SU-DHL-6 (cell line): ENCODE measurements at regions not wholly inside any gene's neighbourhood (a gene's known extent, or its start where the extent isn't known, plus 50 kb on each side); places are given as distances from the start of the nearest gene placed in this dataset.
"Not testable (repeated sequence)": the region's sequence is repeated elsewhere in the genome, so short reads cannot be mapped to it uniquely, and the experiment has no call there.

ENCODE experiments used
- H2AFZ ChIP-seq: fragments of 200-600 bp; sonication (generic); 2 replicates; pipeline ENCODE4 v1.6.1; 2014; ENCODE audit warnings: low read depth, mild to moderate bottlenecking, moderate library complexity, mixed read lengths, antibody characterized with exemption, low read length; ENCODE audit not compliant: severe bottlenecking
- H3F3A ChIP-seq: fragments of 200-600 bp; shearing (Covaris generic); 2 replicates; pipeline ENCODE4 v1.6.0; 2016; ENCODE audit warnings: antibody characterized with exemption, mild to moderate bottlenecking; ENCODE audit not compliant: insufficient read depth
- H3K27ac ChIP-seq: fragments of 200-600 bp; sonication (generic); 2 replicates; pipeline ENCODE4 v1.5.1; 2016; ENCODE audit warnings: low read depth, mild to moderate bottlenecking, low read length, moderate library complexity, mixed read lengths
- H3K27me3 ChIP-seq: fragments of 200-600 bp; sonication (generic), shearing (Covaris generic); 2 replicates; pipeline ENCODE4 v1.6.0; 2014; ENCODE audit warnings: mild to moderate bottlenecking, low read length
- H3K36me3 ChIP-seq: fragments of 200-600 bp; sonication (generic); 2 replicates; pipeline ENCODE4 v1.6.1; 2014; ENCODE audit warnings: mild to moderate bottlenecking, low read length, mixed read lengths
- H3K4me2 ChIP-seq: fragments of 300-600, 200-600 bp; shearing (Covaris generic), sonication (generic); 2 replicates; pipeline ENCODE4 v1.6.0; 2014; ENCODE audit warnings: low read length, low read depth, mild to moderate bottlenecking; ENCODE audit not compliant: poor library complexity, severe bottlenecking
- H3K4me3 ChIP-seq: fragments of 200-600 bp; sonication (generic); 2 replicates; pipeline ENCODE4 v1.5.1; 2014; ENCODE audit warnings: antibody characterized with exemption, low read length, mild to moderate bottlenecking, mixed read lengths; ENCODE audit not compliant: insufficient read depth, poor library complexity, severe bottlenecking
- H3K79me2 ChIP-seq: fragments of 200-600 bp; sonication (generic); 2 replicates; pipeline ENCODE4 v1.6.1; 2014; ENCODE audit warnings: mild to moderate bottlenecking, low read length, moderate library complexity; ENCODE audit not compliant: insufficient read depth
- H3K9ac ChIP-seq: fragments of 200-600 bp; sonication (generic); 2 replicates; pipeline ENCODE4 v1.7.0; 2014; ENCODE audit warnings: mild to moderate bottlenecking, low read length
- H3K9me2 ChIP-seq: fragments of 200-600 bp; sonication (generic); replicated peaks from 2 replicates; pipeline ENCODE4 v1.6.1; 2014; ENCODE audit warnings: low read length; ENCODE audit not compliant: insufficient read depth
- H3K9me3 ChIP-seq: fragments of 200-600 bp; sonication (generic); 2 replicates; pipeline ENCODE4 v1.6.1; 2014; ENCODE audit warnings: low read length, mixed read lengths; ENCODE audit not compliant: insufficient read depth
- H4K20me1 ChIP-seq: fragments of 200-600 bp; sonication (generic); 2 replicates; pipeline ENCODE4 v1.6.1; 2014; ENCODE audit warnings: low read depth, mild to moderate bottlenecking, antibody characterized with exemption, low read length, moderate library complexity, mixed read lengths
- EZH2phosphoT487 ChIP-seq: fragments of 200-600 bp; sonication (generic), shearing (Covaris generic); conservative IDR thresholded peaks from 2 replicates; pipeline ENCODE4 v1.6.1; 2018; ENCODE audit warnings: mild to moderate bottlenecking, antibody characterized with exemption, low read length, moderate library complexity, mixed read lengths
- TF ChIP-seq, protein P1 (sequence below): fragments of 200-600 bp; sonication (generic); IDR thresholded peaks from one replicate; pipeline ENCODE4 v1.5.1; 2017; ENCODE audit warnings: antibody characterized with exemption, mild to moderate bottlenecking, low read length, moderate library complexity; ENCODE audit not compliant: insufficient read depth, poor library complexity, severe bottlenecking

DNA sequence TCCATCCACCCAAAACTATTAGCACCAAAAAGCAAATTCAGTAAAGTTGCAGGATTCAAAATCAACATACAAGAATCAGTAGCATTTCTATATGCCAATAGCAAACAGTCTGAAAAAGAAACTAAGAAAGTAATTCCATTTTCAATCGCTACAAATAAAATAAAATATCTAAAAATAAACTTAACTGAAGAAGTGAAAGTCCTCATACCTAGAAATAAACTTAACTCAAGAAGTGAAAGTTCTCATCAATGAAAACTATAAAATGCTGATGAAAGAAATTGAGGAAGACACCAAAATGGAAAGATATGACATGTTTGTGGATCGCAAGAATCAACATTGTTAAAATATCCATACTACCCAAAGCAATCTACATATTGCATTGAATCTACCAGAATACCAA, 103.0 kb upstream of the ARID1B start:
- Histone ChIP-seq H3K27me3 (no peaks in the 10 kb centered on the region), H3K27ac (no peak overlapping the region), H3K4me3 (no peak overlapping the region), H3F3A (no peaks in the 10 kb centered on the region), H3K79me2 (no peaks in the 10 kb centered on the region), H4K20me1 (no peaks in the 10 kb centered on the region), H2AFZ (no peak overlapping the region), H3K9ac (no peak overlapping the region), H3K9me2 (no peaks in the 10 kb centered on the region), H3K9me3 (peaks cover 9% of the 10 kb centered on the region; the same call in 1 of the 2 replicates), H3K36me3 (0 out of 2 replicates have a peak, but pooled peaks cover 4% of the 10 kb centered on the region), H3K4me2 (no peak overlapping the region)
- no peak for TF ChIP-seq EZH2phosphoT487
- TF ChIP-seq, protein P1, sequence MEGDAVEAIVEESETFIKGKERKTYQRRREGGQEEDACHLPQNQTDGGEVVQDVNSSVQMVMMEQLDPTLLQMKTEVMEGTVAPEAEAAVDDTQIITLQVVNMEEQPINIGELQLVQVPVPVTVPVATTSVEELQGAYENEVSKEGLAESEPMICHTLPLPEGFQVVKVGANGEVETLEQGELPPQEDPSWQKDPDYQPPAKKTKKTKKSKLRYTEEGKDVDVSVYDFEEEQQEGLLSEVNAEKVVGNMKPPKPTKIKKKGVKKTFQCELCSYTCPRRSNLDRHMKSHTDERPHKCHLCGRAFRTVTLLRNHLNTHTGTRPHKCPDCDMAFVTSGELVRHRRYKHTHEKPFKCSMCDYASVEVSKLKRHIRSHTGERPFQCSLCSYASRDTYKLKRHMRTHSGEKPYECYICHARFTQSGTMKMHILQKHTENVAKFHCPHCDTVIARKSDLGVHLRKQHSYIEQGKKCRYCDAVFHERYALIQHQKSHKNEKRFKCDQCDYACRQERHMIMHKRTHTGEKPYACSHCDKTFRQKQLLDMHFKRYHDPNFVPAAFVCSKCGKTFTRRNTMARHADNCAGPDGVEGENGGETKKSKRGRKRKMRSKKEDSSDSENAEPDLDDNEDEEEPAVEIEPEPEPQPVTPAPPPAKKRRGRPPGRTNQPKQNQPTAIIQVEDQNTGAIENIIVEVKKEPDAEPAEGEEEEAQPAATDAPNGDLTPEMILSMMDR = no peak

DNA sequence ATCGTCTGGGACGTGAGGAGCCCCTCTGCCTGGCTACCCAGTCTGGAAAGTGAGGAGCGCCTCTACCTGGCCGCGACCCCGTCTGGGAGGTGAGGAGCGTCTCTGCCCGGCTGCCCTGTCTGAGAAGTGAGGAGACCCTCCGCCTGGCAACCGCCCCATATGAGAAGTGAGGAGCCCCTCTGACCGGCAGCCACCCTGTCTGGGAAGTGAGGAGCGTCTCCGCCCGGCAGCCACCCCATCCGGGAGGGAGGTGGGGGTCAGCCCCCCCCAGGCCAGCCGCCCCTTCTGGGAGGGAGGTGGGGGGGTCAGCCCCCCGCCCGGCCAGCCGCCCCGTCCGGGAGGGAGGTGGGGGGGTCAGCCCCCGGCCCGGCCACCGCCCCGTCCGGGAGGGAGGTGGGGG, 107.1 kb upstream of the ARID1B start:
- H3K79me2 ChIP-seq, H3K4me2 ChIP-seq, H3K9ac ChIP-seq, H3F3A ChIP-seq, H3K27me3 ChIP-seq, H4K20me1 ChIP-seq, H3K27ac ChIP-seq, H3K9me3 ChIP-seq, H3K9me2 ChIP-seq, H3K4me3 ChIP-seq, H2AFZ ChIP-seq, H3K36me3 ChIP-seq: not testable (repeated sequence)

DNA sequence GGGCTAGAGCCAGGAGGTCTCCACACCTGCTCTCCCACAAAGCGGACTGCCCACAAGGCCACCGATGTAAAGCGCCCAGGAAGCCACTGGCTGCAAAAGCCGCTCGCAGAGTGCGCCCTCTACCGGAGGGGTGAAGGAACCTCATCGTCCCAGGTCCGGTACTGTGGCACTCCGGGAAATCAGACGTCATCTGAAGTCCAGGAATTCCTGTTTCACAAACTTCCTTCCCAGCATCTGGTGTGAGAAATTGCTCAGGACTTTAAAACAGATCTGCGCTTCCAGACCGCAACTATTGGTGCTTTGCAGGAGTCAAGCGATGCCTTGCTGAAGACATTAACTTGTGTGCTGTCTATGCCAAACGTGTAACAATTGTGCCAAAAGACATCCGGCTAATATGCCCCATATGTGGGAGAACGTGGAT, 115.1 kb upstream of the ARID1B start:
- Histone ChIP-seq H3F3A (no peaks in the 10 kb centered on the region), H4K20me1 (no peaks in the 10 kb centered on the region), H3K9me3 (no peaks in the 10 kb centered on the region), H3K4me3 (no peak overlapping the region), H3K79me2 (no peaks in the 10 kb centered on the region), H3K4me2 (no peak overlapping the region), H3K27ac (no peak overlapping the region), H3K36me3 (no peaks in the 10 kb centered on the region), H3K27me3 (no peaks in the 10 kb centered on the region), H3K9me2 (no peaks in the 10 kb centered on the region), H3K9ac (no peak overlapping the region), H2AFZ (peak overlapping the region; percentile 61)
- TF ChIP-seq, protein P1 = peak; percentile 81
- no peak for TF ChIP-seq EZH2phosphoT487

DNA sequence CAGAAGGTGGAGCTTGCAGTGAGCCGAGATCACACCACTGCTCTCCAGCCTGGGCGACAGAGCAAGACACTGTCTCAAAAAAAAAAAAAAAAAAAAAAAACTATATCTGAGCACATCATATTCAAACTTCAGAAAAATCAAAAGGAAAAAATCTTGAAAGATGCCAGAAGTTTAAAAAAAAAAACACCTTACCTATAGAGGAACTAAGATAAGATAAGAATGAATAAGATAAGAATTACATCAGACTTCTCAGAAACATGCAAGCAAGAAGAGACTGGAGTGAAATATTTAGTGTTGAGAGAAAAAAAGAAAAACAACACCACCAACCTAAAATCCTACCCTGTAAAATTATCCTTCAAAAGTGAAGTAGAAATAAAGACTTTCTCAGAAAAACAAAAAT, 116.8 kb upstream of the ARID1B start:
- Histone ChIP-seq H3K4me3 (no peak overlapping the region), H3F3A (no peaks in the 10 kb centered on the region), H3K9ac (no peak overlapping the region), H3K9me3 (no peaks in the 10 kb centered on the region), H3K27ac (no peak overlapping the region), H2AFZ (no peak overlapping the region), H3K27me3 (no peaks in the 10 kb centered on the region), H4K20me1 (no peaks in the 10 kb centered on the region), H3K9me2 (no peaks in the 10 kb centered on the region), H3K36me3 (no peaks in the 10 kb centered on the region), H3K4me2 (no peak overlapping the region), H3K79me2 (no peaks in the 10 kb centered on the region)
- TF ChIP-seq EZH2phosphoT487 = no peak
- TF ChIP-seq, protein P1 = no peak
